Activated CD8-positive, alpha-beta memory T cell treated with anti-CD3 and anti-CD28 coated beads for 36 hours (primary cell): ENCODE measurements at regions not wholly inside any gene's neighbourhood (a gene's known extent, or its start where the extent isn't known, plus 50 kb on each side); places are given as distances from the start of the nearest gene placed in this dataset.

Experiments used
- CTCF ChIA-PET: fragments of 350-600 bp; sonication (Branson Sonifier 250); formaldehyde crosslinking; loops from one replicate; lab custom pipeline; 2021; ENCODE audit warnings: antibody characterized with exemption; lab: Charles Lee
- POLR2A ChIA-PET: fragments of 350-600 bp; sonication (Branson Sonifier 250); formaldehyde crosslinking; loops from one replicate; lab custom pipeline; 2021; ENCODE audit warnings: antibody characterized with exemption; lab: Charles Lee

GRCh38 chr4:4776335-4776734 is 83.1 kb upstream of the MSX1 start:
- CTCF ChIA-PET, result no interaction called here
- POLR2A ChIA-PET, result no interaction called here

- POLR2A ChIA-PET, result no interaction called here
- CTCF ChIA-PET, result no interaction called here
Measured at GRCh38 chr4:4775493-4776004, 83.9 kb upstream of the MSX1 start.

GRCh38 chr4:4772534-4772933 is 86.9 kb upstream of the MSX1 start:
- ChIA-PET CTCF (no interaction called here), POLR2A (no interaction called here)

- ChIA-PET CTCF (no interaction called here), POLR2A (no interaction called here)
Measured at GRCh38 chr4:4771160-4771559, 88.3 kb upstream of the MSX1 start.

GRCh38 chr4:4770610-4771009 is 88.9 kb upstream of the MSX1 start:
- ChIA-PET CTCF (no interaction called here), POLR2A (no interaction called here)

GRCh38 chr4:4766564-4766963 is 92.9 kb upstream of the MSX1 start:
- POLR2A ChIA-PET, result no interaction called here

GRCh38 chr4:4765811-4766210 is 93.7 kb upstream of the MSX1 start:
- ChIA-PET CTCF (no interaction called here), POLR2A (no interaction called here)

More at GRCh38 chr4:4766564-4766963, 92.9 kb upstream of the MSX1 start:
- CTCF ChIA-PET, result no interaction called here

- ChIA-PET CTCF (interaction anchor here (1.2 kb wide), 1 partner anchor 304 kb away, joined by 3 read pairs; no protein-coding TSS in a partner anchor), POLR2A (no interaction called here)
Measured at GRCh38 chr4:4764558-4764905, 94.9 kb upstream of the MSX1 start.

GRCh38 chr4:4763822-4764557 is 95.5 kb upstream of the MSX1 start:
- CTCF ChIA-PET, result interaction anchor here (1.2 kb wide), 1 partner anchor 303 kb away, joined by 3 read pairs; no protein-coding TSS in a partner anchor
- POLR2A ChIA-PET, result no interaction called here

GRCh38 chr4:4762909-4763821 is 96.3 kb upstream of the MSX1 start:
- CTCF ChIA-PET, result interaction anchor here (1.2 kb wide), 1 partner anchor 303 kb away, joined by 3 read pairs; no protein-coding TSS in a partner anchor
- POLR2A ChIA-PET, result no interaction called here

- ChIA-PET POLR2A (no interaction called here), CTCF (no interaction called here)
Measured at GRCh38 chr4:4762300-4762699, 97.2 kb upstream of the MSX1 start.

GRCh38 chr4:4761128-4761982 is 98.1 kb upstream of the MSX1 start:
- ChIA-PET POLR2A (no interaction called here), CTCF (interaction anchor here (0.7 kb wide), 1 partner anchor 179 kb away, joined by 3 read pairs; no protein-coding TSS in a partner anchor)

- POLR2A ChIA-PET, result no interaction called here
- CTCF ChIA-PET, result no interaction called here
Measured at GRCh38 chr4:4759883-4760282, 99.6 kb upstream of the MSX1 start.

- ChIA-PET POLR2A (no interaction called here), CTCF (no interaction called here)
Measured at GRCh38 chr4:4759232-4759631, 100.2 kb upstream of the MSX1 start.

GRCh38 chr4:4758681-4759080 is 100.8 kb upstream of the MSX1 start:
- ChIA-PET CTCF (no interaction called here), POLR2A (no interaction called here)

- ChIA-PET POLR2A (no interaction called here), CTCF (no interaction called here)
Measured at GRCh38 chr4:4755306-4755705, 104.2 kb upstream of the MSX1 start.

GRCh38 chr4:4754641-4755040 is 104.8 kb upstream of the MSX1 start:
- CTCF ChIA-PET, result no interaction called here
- POLR2A ChIA-PET, result no interaction called here

- CTCF ChIA-PET, result no interaction called here
Measured at GRCh38 chr4:4753643-4754042, 105.8 kb upstream of the MSX1 start.

GRCh38 chr4:4752576-4753401 is 106.7 kb upstream of the MSX1 start:
- ChIA-PET POLR2A (no interaction called here), CTCF (no interaction called here)

More at GRCh38 chr4:4753643-4754042, 105.8 kb upstream of the MSX1 start:
- POLR2A ChIA-PET, result no interaction called here
